Keratinocyte (primary cell): ENCODE measurements at regions not wholly inside any gene's neighbourhood (a gene's known extent, or its start where the extent isn't known, plus 50 kb on each side); places are given as distances from the start of the nearest gene placed in this dataset.

Experiments used
- DNase-seq: peaks from one replicate; pipeline ENCODE4 v3.0.0-alpha.2; 2011; ENCODE audit warnings: low read depth, missing footprints, low spot score
- FAIRE-seq: peaks from 2 replicates; lab custom pipeline; 2011; peaks lifted over from hg19 to GRCh38; lab: Jason Lieb, UNC
- H2AFZ ChIP-seq: 2 replicates; pipeline ENCODE4 v1.6.0; 2012; ENCODE audit warnings: low read length, control low read depth, inconsistent platforms; ENCODE audit not compliant: control insufficient read depth
- H3K27ac ChIP-seq: 2 replicates; pipeline ENCODE4 v1.5.1; 2011; ENCODE audit warnings: low read length; ENCODE audit not compliant: control insufficient read depth, insufficient read depth
- H3K27me3 ChIP-seq: 3 replicates; pipeline ENCODE4 v1.6.0; 2011; ENCODE audit warnings: low read length; ENCODE audit not compliant: control insufficient read depth, insufficient read depth; ENCODE audit errors: extremely low read depth
- H3K36me3 ChIP-seq, 2 experiments: 2 replicates in 1 of 2; 3 replicates in 1 of 2; pipeline ENCODE4 v1.5.1; 2011; ENCODE audit warnings: low read length in 2 of 2, mild to moderate bottlenecking in 1 of 2; ENCODE audit not compliant: control insufficient read depth in 2 of 2, insufficient read depth in 2 of 2; ENCODE audit errors: extremely low read depth in 1 of 2
- H3K4me1 ChIP-seq: 3 replicates; pipeline ENCODE4 v1.5.1; 2011; ENCODE audit warnings: low read length; ENCODE audit not compliant: control insufficient read depth, insufficient read depth; ENCODE audit errors: extremely low read depth
- H3K4me2 ChIP-seq: 3 replicates; pipeline ENCODE4 v1.6.0; 2011; ENCODE audit warnings: low read depth, low read length; ENCODE audit not compliant: control insufficient read depth, insufficient read depth; ENCODE audit errors: extremely low read depth
- H3K4me3 ChIP-seq, 3 experiments: fragments of 200-600 bp in 1 of 3; sonication (generic) in 1 of 3; 2 replicates in 2 of 3; 3 replicates in 1 of 3; pipeline ENCODE4 v1.5.1; 2011 to 2016; ENCODE audit warnings: low read length in 3 of 3, mild to moderate bottlenecking in 3 of 3, control low read depth in 2 of 3, inconsistent platforms in 1 of 3, low read depth in 1 of 3, mixed read lengths in 1 of 3, mixed run types in 1 of 3, moderate library complexity in 1 of 3; ENCODE audit not compliant: control insufficient read depth in 2 of 3, insufficient read depth in 2 of 3; ENCODE audit errors: extremely low read depth in 1 of 3
- H3K79me2 ChIP-seq: 2 replicates; pipeline ENCODE4 v1.6.0; 2012; ENCODE audit warnings: low read length; ENCODE audit not compliant: control insufficient read depth, insufficient read depth
- H3K9ac ChIP-seq: 3 replicates; pipeline ENCODE4 v1.6.0; 2011; ENCODE audit warnings: low read length; ENCODE audit not compliant: control insufficient read depth, insufficient read depth; ENCODE audit errors: extremely low read depth
- H3K9me1 ChIP-seq: 3 replicates; pipeline ENCODE4 v1.6.0; 2011; ENCODE audit warnings: low read length; ENCODE audit not compliant: control insufficient read depth, insufficient read depth; ENCODE audit errors: extremely low read depth
- H3K9me3 ChIP-seq: 2 replicates; pipeline ENCODE4 v1.5.1; 2012; ENCODE audit warnings: low read depth, low read length; ENCODE audit not compliant: control insufficient read depth
- H4K20me1 ChIP-seq: 3 replicates; pipeline ENCODE4 v1.6.0; 2011; ENCODE audit warnings: low read length; ENCODE audit not compliant: control insufficient read depth, insufficient read depth; ENCODE audit errors: extremely low read depth
- EZH2 ChIP-seq: IDR thresholded peaks from one replicate; pipeline ENCODE4 v1.6.1; 2012; ENCODE audit warnings: inconsistent platforms, mild to moderate bottlenecking, low read length, moderate library complexity
- dilution Hi-C: fragments of 300-500 bp; cut with MboI; formaldehyde crosslinking; loops from one replicate; pipeline ENCODE4 v1.7.0; 2020; ENCODE audit warnings: low sequenced_read_pairs; ENCODE audit not compliant: extremely low pct_ligation_motif_present
- TF ChIP-seq, protein P1 (sequence below), 3 experiments: IDR thresholded peaks in 1 of 3; conservative IDR thresholded peaks in 1 of 3; optimal IDR thresholded peaks in 1 of 3; 2 replicates in 2 of 3; 3 replicates in 1 of 3; pipeline versions ENCODE3 to v1.5.1; 2011; ENCODE audit warnings: low read length in 3 of 3, mild to moderate bottlenecking in 3 of 3, moderate library complexity in 2 of 3, control low read depth in 1 of 3, inconsistent platforms in 1 of 3; ENCODE audit not compliant: insufficient read depth in 2 of 3; ENCODE audit errors: extremely low read depth in 1 of 3

DNA sequence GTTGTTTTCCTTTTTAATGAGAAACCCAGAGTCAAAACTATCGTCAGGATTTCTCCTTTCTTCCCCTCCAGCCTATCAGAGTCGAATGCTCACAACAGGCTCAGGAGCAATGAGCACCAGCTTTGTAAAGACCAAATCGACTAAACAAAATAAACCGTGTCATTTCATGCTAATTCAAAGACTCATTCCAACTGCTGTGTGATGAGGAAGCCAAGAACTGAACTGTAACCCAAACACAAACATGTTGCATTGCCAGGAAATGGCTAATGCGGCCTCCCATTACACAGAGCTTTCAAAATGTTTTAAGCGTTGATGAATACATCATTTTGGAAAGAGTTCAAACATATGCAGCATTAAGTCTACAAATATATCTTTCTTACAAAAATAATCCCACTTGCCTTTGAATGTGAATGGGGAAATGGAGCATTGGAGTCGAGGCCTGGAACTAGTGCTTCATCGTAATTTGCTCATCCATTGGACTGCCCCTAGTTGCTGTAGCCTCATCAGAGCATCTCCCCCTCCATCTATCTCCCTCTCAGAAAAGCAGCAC lies 349.5 kb downstream of the GXYLT1 start:
- H3K79me2 ChIP-seq = no peaks in the 10 kb centered on the region
- FAIRE-seq (no peak), DNase-seq (no peak)
- no peak overlapping the region for H3K4me3 ChIP-seq
- dilution Hi-C loops = no loop called here
- no peaks in the 10 kb centered on the region for H3K4me1 ChIP-seq
- no peak overlapping the region for H3K27ac ChIP-seq
- H4K20me1 ChIP-seq = no peaks in the 10 kb centered on the region
- H3K4me2 ChIP-seq = no peak overlapping the region
- no peak for TF ChIP-seq EZH2
- TF ChIP-seq, protein P1, sequence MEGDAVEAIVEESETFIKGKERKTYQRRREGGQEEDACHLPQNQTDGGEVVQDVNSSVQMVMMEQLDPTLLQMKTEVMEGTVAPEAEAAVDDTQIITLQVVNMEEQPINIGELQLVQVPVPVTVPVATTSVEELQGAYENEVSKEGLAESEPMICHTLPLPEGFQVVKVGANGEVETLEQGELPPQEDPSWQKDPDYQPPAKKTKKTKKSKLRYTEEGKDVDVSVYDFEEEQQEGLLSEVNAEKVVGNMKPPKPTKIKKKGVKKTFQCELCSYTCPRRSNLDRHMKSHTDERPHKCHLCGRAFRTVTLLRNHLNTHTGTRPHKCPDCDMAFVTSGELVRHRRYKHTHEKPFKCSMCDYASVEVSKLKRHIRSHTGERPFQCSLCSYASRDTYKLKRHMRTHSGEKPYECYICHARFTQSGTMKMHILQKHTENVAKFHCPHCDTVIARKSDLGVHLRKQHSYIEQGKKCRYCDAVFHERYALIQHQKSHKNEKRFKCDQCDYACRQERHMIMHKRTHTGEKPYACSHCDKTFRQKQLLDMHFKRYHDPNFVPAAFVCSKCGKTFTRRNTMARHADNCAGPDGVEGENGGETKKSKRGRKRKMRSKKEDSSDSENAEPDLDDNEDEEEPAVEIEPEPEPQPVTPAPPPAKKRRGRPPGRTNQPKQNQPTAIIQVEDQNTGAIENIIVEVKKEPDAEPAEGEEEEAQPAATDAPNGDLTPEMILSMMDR (optimal IDR thresholded peaks at IDR 0.05 in 1 of 3, IDR thresholded peaks at IDR 0.05 in 1 of 3, conservative IDR thresholded peaks at IDR 0.05 in 1 of 3; ENCODE audit: extremely low read depth in 1 of 3, insufficient read depth in 2 of 3, low read length in 3 of 3) = no peak
- H3K9me1 ChIP-seq = no peaks in the 10 kb centered on the region
- no peaks in the 10 kb centered on the region for H3K36me3 ChIP-seq
- H3K9ac ChIP-seq = no peak overlapping the region
- no peaks in the 10 kb centered on the region for H3K27me3 ChIP-seq
- H3K9me3 ChIP-seq = no peaks in the 10 kb centered on the region
- no peak overlapping the region for H2AFZ ChIP-seq

DNA sequence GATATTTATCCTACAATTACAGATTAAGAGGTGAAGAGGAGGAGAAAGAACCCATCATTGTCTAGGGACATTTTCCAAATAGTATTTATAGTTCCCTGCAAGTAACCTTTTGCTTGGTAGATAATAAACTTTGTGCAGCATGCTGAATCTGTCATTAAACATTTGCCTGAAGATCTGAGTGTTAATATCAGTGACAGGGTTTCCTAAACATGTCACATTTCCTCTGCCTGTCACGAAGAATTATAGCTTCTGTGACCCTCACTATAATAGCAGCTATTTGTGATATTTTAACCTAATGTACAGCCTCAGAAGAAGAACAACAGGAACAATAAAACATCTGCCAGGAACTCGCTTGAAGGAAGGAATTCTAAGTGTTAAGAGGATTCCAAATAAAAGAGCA lies 350.3 kb downstream of the GXYLT1 start:
- Histone ChIP-seq H3K36me3 (no peaks in the 10 kb centered on the region), H3K4me3 (no peak overlapping the region), H3K9me1 (no peaks in the 10 kb centered on the region), H4K20me1 (no peaks in the 10 kb centered on the region), H3K9me3 (no peaks in the 10 kb centered on the region), H3K4me2 (no peak overlapping the region), H3K79me2 (no peaks in the 10 kb centered on the region), H3K27ac (no peak overlapping the region), H2AFZ (no peak overlapping the region), H3K4me1 (no peaks in the 10 kb centered on the region), H3K27me3 (no peaks in the 10 kb centered on the region), H3K9ac (no peak overlapping the region)
- no peak for FAIRE-seq
- DNase-seq = no peak
- TF ChIP-seq EZH2 = no peak
- TF ChIP-seq, protein P1 (optimal IDR thresholded peaks at IDR 0.05 in 1 of 3, IDR thresholded peaks at IDR 0.05 in 1 of 3, conservative IDR thresholded peaks at IDR 0.05 in 1 of 3; ENCODE audit: extremely low read depth in 1 of 3, insufficient read depth in 2 of 3, low read length in 3 of 3) = no peak
- dilution Hi-C loops = no loop called here
